K562 (cell line): ENCODE measurements at regions not wholly inside any gene's neighbourhood (a gene's known extent, or its start where the extent isn't known, plus 50 kb on each side); places are given as distances from the start of the nearest gene placed in this dataset.

Experiments
- ATAC-seq: fragments of 200-7000 bp; cut with Tn5 transposase; 3 replicates; pipeline ENCODE4 v1.9.1; 2020; ENCODE audit warnings: moderate library complexity
- BruUV-seq: library from RNA; stranded (reverse); fragments of 400-500 nt; replicated peaks from 2 replicates; lab custom pipeline; 2021; lab: Mats Ljungman, UMichigan
- CTCF ChIA-PET: fragments of 300-600 bp; formaldehyde crosslinking; extraction: SDS; loops from one replicate; lab custom pipeline; 2021; ENCODE audit warnings: low intra/inter-chr PET ratio; lab: Yijun Ruan, JAX
- POLR2A ChIA-PET: fragments of 300-600, 350-650 bp; sonication (Branson Sonifier 250); formaldehyde crosslinking; extraction: SDS; loops from one replicate; lab custom pipeline; 2021; ENCODE audit warnings: antibody characterized with exemption, inconsistent platforms; lab: Yijun Ruan, JAX
- DNase-seq, 4 experiments: peaks; one replicate each; pipeline versions ENCODE4 v3.0.0 to v3.0.0-alpha.2; 2011 to 2018; ENCODE audit warnings: low spot score in 3 of 4, mixed read lengths in 3 of 4; ENCODE audit errors: extremely low read depth in 1 of 4
- FAIRE-seq: peaks from 2 replicates; lab custom pipeline; 2011; peaks lifted over from hg19 to GRCh38; lab: Jason Lieb, UNC
- H2AFZ ChIP-seq: 2 replicates; pipeline ENCODE4 v1.6.0; 2011; ENCODE audit warnings: low read depth, low read length, control low read depth, inconsistent platforms
- H3K27ac ChIP-seq: fragments of 200-600 bp; 3 replicates; pipeline ENCODE4 v1.8.0; 2011; ENCODE audit warnings: low read depth, mild to moderate bottlenecking, control low read depth, inconsistent platforms, low read length, moderate library complexity, mixed read lengths; ENCODE audit errors: extremely low read depth
- H3K27me3 ChIP-seq, 2 experiments: fragments of 300-600 bp in 1 of 2; 2 replicates in 1 of 2; 3 replicates in 1 of 2; pipeline versions ENCODE4 v1.6.0 to v1.8.0; 2011; ENCODE audit warnings: inconsistent platforms in 2 of 2, low read length in 2 of 2, mild to moderate bottlenecking in 1 of 2, mixed read lengths in 1 of 2, moderate library complexity in 1 of 2; ENCODE audit not compliant: control insufficient read depth in 2 of 2, insufficient read depth in 2 of 2
- H3K36me3 ChIP-seq: fragments of 300-600 bp; 3 replicates; pipeline ENCODE4 v1.8.0; 2011; ENCODE audit warnings: mild to moderate bottlenecking, low read length, inconsistent platforms; ENCODE audit not compliant: control insufficient read depth, insufficient read depth
- H3K4me1 ChIP-seq, 2 experiments: fragments of 200-600 bp in 1 of 2; replicated peaks in 1 of 2; 2 replicates in 1 of 2; 3 replicates in 1 of 2; pipeline versions ENCODE4 v1.5.1 to v1.8.0; 2011; ENCODE audit warnings: inconsistent platforms in 2 of 2, low read length in 2 of 2, mild to moderate bottlenecking in 1 of 2, mixed read lengths in 1 of 2, moderate library complexity in 1 of 2; ENCODE audit not compliant: control insufficient read depth in 2 of 2, insufficient read depth in 2 of 2
- H3K4me2 ChIP-seq: 2 replicates; pipeline ENCODE4 v1.6.1; 2011; ENCODE audit warnings: low read length, control low read depth, inconsistent platforms, mixed read lengths; ENCODE audit not compliant: insufficient read depth
- H3K4me3 ChIP-seq: fragments of 200-600 bp; sonication (generic), shearing (Covaris generic); 2 replicates; pipeline ENCODE4 v1.5.1; 2016; ENCODE audit warnings: control low read depth, inconsistent platforms
- H3K79me2 ChIP-seq: fragments of 200-600 bp; 3 replicates; pipeline ENCODE4 v1.8.0; 2011; ENCODE audit warnings: low read length, inconsistent platforms; ENCODE audit not compliant: control insufficient read depth, insufficient read depth
- H3K9ac ChIP-seq, 2 experiments: 2 replicates each; pipeline versions ENCODE4 v1.6.0 to v1.6.1; 2011; ENCODE audit warnings: low read depth in 2 of 2, low read length in 2 of 2, control low read depth in 1 of 2, inconsistent platforms in 1 of 2, mild to moderate bottlenecking in 1 of 2, mixed read lengths in 1 of 2; ENCODE audit not compliant: insufficient read depth in 1 of 2
- H3K9me1 ChIP-seq: one replicate; pipeline ENCODE4 v1.6.0; 2011; ENCODE audit warnings: inconsistent platforms, mild to moderate bottlenecking, low read length, moderate library complexity; ENCODE audit not compliant: control insufficient read depth, insufficient read depth
- H3K9me3 ChIP-seq: replicated peaks from 2 replicates; pipeline ENCODE4 v1.5.1; 2011; ENCODE audit warnings: low read depth, low read length, inconsistent platforms; ENCODE audit not compliant: control insufficient read depth, insufficient read depth
- H4K20me1 ChIP-seq: replicated peaks from 2 replicates; pipeline ENCODE4 v1.6.1; 2011; ENCODE audit warnings: low read length, inconsistent platforms, mixed read lengths; ENCODE audit not compliant: control insufficient read depth, insufficient read depth
- GATAD2B ChIP-seq: fragments of 450-650 bp; IDR thresholded peaks from 2 replicates; pipeline ENCODE4 v1.6.1; 2017; ENCODE audit warnings: mild to moderate bottlenecking, borderline replicate concordance
- HDAC8 ChIP-seq: fragments of 450-650 bp; IDR thresholded peaks from 2 replicates; pipeline ENCODE4 v1.6.1; 2016; ENCODE audit warnings: mild to moderate bottlenecking, missing genetic modification characterization, moderate library complexity, missing compliant biosample characterization
- MBD1 ChIP-seq: fragments of 250-450 bp; sonication (Bioruptor Pico); IDR thresholded peaks from 2 replicates; pipeline ENCODE4 v1.8.0; 2022; ENCODE audit warnings: inconsistent platforms
- PTBP1 ChIP-seq: fragments of 200-400 bp; formaldehyde crosslinking; IDR thresholded peaks from 2 replicates; pipeline ENCODE4 v1.6.1; 2017; ENCODE audit warnings: low read depth, low read length
- RBM22 ChIP-seq: fragments of 200-400 bp; formaldehyde crosslinking; IDR thresholded peaks from 2 replicates; pipeline ENCODE4 v1.6.1; 2018; ENCODE audit warnings: low read length, low read depth; ENCODE audit not compliant: poor library complexity, severe bottlenecking
- SRF ChIP-seq, 2 experiments: fragments of 250-450, 450-650 bp in 1 of 2; sonication (Bioruptor Pico) in 1 of 2; sonication (generic) in 1 of 2; formaldehyde crosslinking; IDR thresholded peaks; 2 replicates each; pipeline versions ENCODE4 v1.5.0 to v1.5.1; 2020 to 2022; ENCODE audit warnings: mild to moderate bottlenecking in 1 of 2, missing genetic modification reagents in 1 of 2
- YBX1 ChIP-seq: fragments of 450-650 bp; IDR thresholded peaks from 2 replicates; pipeline ENCODE4 v1.7.1; 2016; ENCODE audit warnings: mild to moderate bottlenecking
- ZBTB5 ChIP-seq: fragments of 450-650 bp; IDR thresholded peaks from 2 replicates; pipeline ENCODE4 v1.6.1; 2017; ENCODE audit warnings: antibody characterized with exemption
- ZNF239 ChIP-seq: fragments of 250-450 bp; sonication (Bioruptor Pico); IDR thresholded peaks from 2 replicates; pipeline ENCODE4 v1.4.0; 2020; ENCODE audit warnings: mild to moderate bottlenecking
- ZNF280B ChIP-seq: fragments of 250-450 bp; sonication (Bioruptor Pico); IDR thresholded peaks from 2 replicates; pipeline ENCODE4 v1.5.1; 2021; ENCODE audit warnings: mild to moderate bottlenecking
- WGBS: fragments of 100-300 bp; shearing (Covaris generic); methylation state at CpG from one replicate; pipeline ENCODE4 v1.1.6; 2016; ENCODE audit warnings: low coverage, mixed read lengths; ENCODE audit not compliant: insufficient coverage; ENCODE audit errors: missing lambda C conversion rate; 5-methylcytosine and 5-hydroxymethylcytosine counted together
- in situ Hi-C: fragments of 300-500 bp; cut with MboI; formaldehyde crosslinking; loops from 4 replicates; pipeline ENCODE4 v1.15.0; 2018; ENCODE audit warnings: inconsistent platforms, mixed read lengths
- intact Hi-C: fragments of 100-400 bp; cut with micrococcal nuclease; formaldehyde crosslinking; loops from 2 replicates; pipeline ENCODE4 v1.14.2; 2022

- no peak overlapping the region for H3K27ac ChIP-seq
- no peak overlapping the region for H3K9ac ChIP-seq
- FAIRE-seq (no peak), DNase-seq (no peak), ATAC-seq (no peak)
- H3K9me1 ChIP-seq = no peaks in the 10 kb centered on the region
- H3K4me2 ChIP-seq = no peak overlapping the region
- POLR2A ChIA-PET = no interaction called here
- WGBS = 0% methylated on average over 1 of the region's 1 CpG
- no peaks in the 10 kb centered on the region for H3K9me3 ChIP-seq
- H3K79me2 ChIP-seq = no peaks in the 10 kb centered on the region
- in situ Hi-C loops = no loop called here
- H3K36me3 ChIP-seq = no peaks in the 10 kb centered on the region
- CTCF ChIA-PET = no interaction called here
- no TSS peak for BruUV-seq
- no peaks in the 10 kb centered on the region for H3K4me1 ChIP-seq
- H3K4me3 ChIP-seq = no peak overlapping the region
- no peaks in the 10 kb centered on the region for H3K27me3 ChIP-seq
- no peaks in the 10 kb centered on the region for H4K20me1 ChIP-seq
- H2AFZ ChIP-seq = no peak overlapping the region
- intact Hi-C loops = no loop called here
- TF ChIP-seq MBD1 (CRISPR knock-in tag) = no peak
- TF ChIP-seq HDAC8 = no peak
- TF ChIP-seq GATAD2B = no peak
- no peak for TF ChIP-seq ZBTB5
- no peak for TF ChIP-seq ZNF239
- TF ChIP-seq RBM22 = no peak
- TF ChIP-seq SRF (CRISPR knock-in tag; IDR thresholded peaks at IDR 0.05) = no peak
- TF ChIP-seq YBX1 = no peak
- no peak for TF ChIP-seq ZNF280B (CRISPR knock-in tag)
- TF ChIP-seq PTBP1 = no peak
Measured at GRCh38 chrX:94814216-94814615, 1140.2 kb downstream of the FAM133A start.
